T-helper 22 cell (primary cell): ENCODE measurements at regions not wholly inside any gene's neighbourhood (a gene's known extent, or its start where the extent isn't known, plus 50 kb on each side); places are given as distances from the start of the nearest gene placed in this dataset.

ENCODE experiments used
- DNase-seq: peaks from one replicate; pipeline ENCODE4 v3.0.0-alpha.2; 2020; ENCODE audit warnings: low read depth

- no peak for DNase-seq
These were observed 846.5 kb downstream of the TYW1 start for GRCh38 chr7:67843001-67843565.

GRCh38 chr7:67843615-67844014, 847.0 kb downstream of the TYW1 start:
- no peak for DNase-seq

- no peak for DNase-seq
These were observed 850.6 kb downstream of the TYW1 start for GRCh38 chr7:67847092-67847787.

- no peak for DNase-seq
These were observed 857.9 kb downstream of the TYW1 start for GRCh38 chr7:67854221-67855178.

- DNase-seq, result no peak
These were observed 858.7 kb downstream of the TYW1 start for GRCh38 chr7:67855322-67855721.

- DNase-seq, result no peak
These were observed 859.4 kb downstream of the TYW1 start for GRCh38 chr7:67856046-67856445.

GRCh38 chr7:67857698-67858097, 861.1 kb downstream of the TYW1 start:
- DNase-seq, result no peak

GRCh38 chr7:67858931-67859330, 862.3 kb downstream of the TYW1 start:
- no peak for DNase-seq

GRCh38 chr7:67863911-67864310, 867.3 kb downstream of the TYW1 start:
- no peak for DNase-seq

GRCh38 chr7:67866054-67866453, 869.4 kb downstream of the TYW1 start:
- no peak for DNase-seq

GRCh38 chr7:67866812-67867211, 870.2 kb downstream of the TYW1 start:
- no peak for DNase-seq

GRCh38 chr7:67870396-67870795, 873.8 kb downstream of the TYW1 start:
- DNase-seq, result no peak

GRCh38 chr7:67875558-67875957, 878.9 kb downstream of the TYW1 start:
- DNase-seq, result no peak

GRCh38 chr7:67878808-67879207, 882.2 kb downstream of the TYW1 start:
- DNase-seq, result no peak

- DNase-seq, result no peak
These were observed 886.2 kb downstream of the TYW1 start for GRCh38 chr7:67882843-67883242.

- DNase-seq, result no peak
These were observed 893.7 kb downstream of the TYW1 start for GRCh38 chr7:67890316-67890715.

GRCh38 chr7:67894746-67895145, 898.1 kb downstream of the TYW1 start:
- no peak for DNase-seq

- no peak for DNase-seq
These were observed 900.1 kb downstream of the TYW1 start for GRCh38 chr7:67896721-67897120.

- DNase-seq, result no peak
These were observed 903.8 kb downstream of the TYW1 start for GRCh38 chr7:67900456-67900855.

GRCh38 chr7:67901808-67902480, 905.3 kb downstream of the TYW1 start:
- DNase-seq, result no peak

- no peak for DNase-seq
These were observed 911.2 kb downstream of the TYW1 start for GRCh38 chr7:67907792-67908191.

- DNase-seq, result no peak
These were observed 915.8 kb downstream of the TYW1 start for GRCh38 chr7:67912437-67912836.
